HTR-8/SVneo (cell line): ENCODE measurements at regions not wholly inside any gene's neighbourhood (a gene's known extent, or its start where the extent isn't known, plus 50 kb on each side); places are given as distances from the start of the nearest gene placed in this dataset.

Experiments
- DNase-seq: peaks from one replicate; pipeline ENCODE4 v3.0.0; 2011; ENCODE audit warnings: low spot score, mixed read lengths; ENCODE audit not compliant: insufficient read length
- FAIRE-seq: peaks from 2 replicates; lab custom pipeline; 2011; peaks lifted over from hg19 to GRCh38; lab: Jason Lieb, UNC

- no peak for DNase-seq
- no peak for FAIRE-seq
These were observed 52.0 kb upstream of the TOP3B start for GRCh38 chr22:22034469-22035132.

- FAIRE-seq (no peak), DNase-seq (no peak)
These were observed 51.3 kb upstream of the TOP3B start for GRCh38 chr22:22033803-22034468.

- no peak for DNase-seq
- FAIRE-seq = no peak
These were observed 50.6 kb upstream of the TOP3B start for GRCh38 chr22:22032906-22033802.

- no peak for FAIRE-seq
- DNase-seq = no peak
These were observed 49.7 kb upstream of the TOP3B start for GRCh38 chr22:22032099-22032905.
